ENCODE measurements at regions not wholly inside any gene's neighbourhood (a gene's known extent, or its start where the extent isn't known, plus 50 kb on each side); places are given as distances from the start of the nearest gene placed in this dataset.

DNA sequence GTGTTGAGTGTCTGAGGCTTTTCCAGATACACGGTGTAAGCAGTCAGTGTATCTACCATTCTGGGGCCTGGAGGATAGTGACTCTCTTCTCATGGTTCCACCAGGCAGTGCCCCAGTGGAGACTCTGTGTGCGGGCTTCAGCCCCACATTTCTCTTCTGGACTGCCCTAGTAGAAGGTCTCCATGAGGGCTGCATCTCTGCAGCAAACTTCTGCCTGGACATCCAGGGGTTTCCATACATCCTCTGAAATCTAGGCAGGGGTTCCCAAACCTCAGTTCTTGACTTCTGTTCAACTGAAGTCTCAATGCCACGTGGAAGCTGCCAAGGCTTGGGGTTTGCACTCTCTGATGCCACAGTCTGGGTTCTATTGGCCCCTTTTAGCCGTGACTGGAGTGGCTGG, 256.6 kb upstream of the ITGA1 start:
- TF ChIP-seq EZH2phosphoT487 (IDR thresholded peaks at IDR 0.05; ENCODE audit: borderline replicate concordance, low read length) = no peak
- TF ChIP-seq, protein P1, sequence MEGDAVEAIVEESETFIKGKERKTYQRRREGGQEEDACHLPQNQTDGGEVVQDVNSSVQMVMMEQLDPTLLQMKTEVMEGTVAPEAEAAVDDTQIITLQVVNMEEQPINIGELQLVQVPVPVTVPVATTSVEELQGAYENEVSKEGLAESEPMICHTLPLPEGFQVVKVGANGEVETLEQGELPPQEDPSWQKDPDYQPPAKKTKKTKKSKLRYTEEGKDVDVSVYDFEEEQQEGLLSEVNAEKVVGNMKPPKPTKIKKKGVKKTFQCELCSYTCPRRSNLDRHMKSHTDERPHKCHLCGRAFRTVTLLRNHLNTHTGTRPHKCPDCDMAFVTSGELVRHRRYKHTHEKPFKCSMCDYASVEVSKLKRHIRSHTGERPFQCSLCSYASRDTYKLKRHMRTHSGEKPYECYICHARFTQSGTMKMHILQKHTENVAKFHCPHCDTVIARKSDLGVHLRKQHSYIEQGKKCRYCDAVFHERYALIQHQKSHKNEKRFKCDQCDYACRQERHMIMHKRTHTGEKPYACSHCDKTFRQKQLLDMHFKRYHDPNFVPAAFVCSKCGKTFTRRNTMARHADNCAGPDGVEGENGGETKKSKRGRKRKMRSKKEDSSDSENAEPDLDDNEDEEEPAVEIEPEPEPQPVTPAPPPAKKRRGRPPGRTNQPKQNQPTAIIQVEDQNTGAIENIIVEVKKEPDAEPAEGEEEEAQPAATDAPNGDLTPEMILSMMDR (conservative IDR thresholded peaks at IDR 0.05; ENCODE audit: low read depth, low read length) = no peak

All from PC-3 (cell line).